CD4-positive, alpha-beta T cell (primary cell): ENCODE measurements at regions not wholly inside any gene's neighbourhood (a gene's known extent, or its start where the extent isn't known, plus 50 kb on each side); places are given as distances from the start of the nearest gene placed in this dataset.

ENCODE experiments used
- ATAC-seq: fragments of 200-7000 bp; cut with Tn5 transposase; one replicate; pipeline ENCODE4 v1.10.0; 2022; ENCODE audit warnings: mild to moderate bottlenecking; ENCODE audit not compliant: poor library complexity
- CTCF ChIA-PET: fragments of 350-600 bp; sonication (Branson Sonifier 250); formaldehyde crosslinking; loops from one replicate; lab custom pipeline; 2021; ENCODE audit warnings: antibody characterized with exemption, inconsistent platforms; lab: Charles Lee
- POLR2A ChIA-PET: fragments of 350-600 bp; sonication (Branson Sonifier 250); formaldehyde crosslinking; loops from one replicate; lab custom pipeline; 2021; ENCODE audit warnings: antibody characterized with exemption, inconsistent platforms; lab: Charles Lee
- DNase-seq, 14 experiments: peaks; one replicate each; pipeline ENCODE4 v3.0.0-alpha.2; 2013 to 2020; ENCODE audit warnings: mixed read lengths in 2 of 14
- H3K27ac ChIP-seq, 2 donors: one replicate each; pipeline versions ENCODE4 v1.5.1 to v1.7.0; 2013; ENCODE audit warnings: low read length in 2 of 2, low read depth in 1 of 2, mild to moderate bottlenecking in 1 of 2
- H3K27me3 ChIP-seq, 2 experiments: 1 replicate in 1 of 2; 2 replicates in 1 of 2; pipeline versions ENCODE4 v1.6.1 to v1.7.0; 2013; ENCODE audit warnings: low read length in 2 of 2, control low read depth in 1 of 2, mild to moderate bottlenecking in 1 of 2, moderate library complexity in 1 of 2; ENCODE audit not compliant: insufficient read depth in 2 of 2, control insufficient read depth in 1 of 2
- H3K36me3 ChIP-seq: one replicate; pipeline ENCODE4 v1.6.1; 2013; ENCODE audit warnings: low read length, control low read depth; ENCODE audit not compliant: insufficient read depth
- H3K4me1 ChIP-seq: one replicate; pipeline ENCODE4 v1.6.1; 2013; ENCODE audit warnings: low read length, control low read depth; ENCODE audit not compliant: insufficient read depth
- H3K4me3 ChIP-seq: one replicate; pipeline ENCODE4 v1.5.1; 2013; ENCODE audit warnings: mild to moderate bottlenecking, low read length, moderate library complexity
- H3K9me3 ChIP-seq, 2 experiments: 1 replicate in 1 of 2; 2 replicates in 1 of 2; pipeline versions ENCODE4 v1.6.1 to v1.7.0; 2013; ENCODE audit warnings: low read length in 2 of 2, mild to moderate bottlenecking in 2 of 2, control low read depth in 1 of 2, moderate library complexity in 1 of 2; ENCODE audit not compliant: control insufficient read depth in 1 of 2, insufficient read depth in 1 of 2
- H3K27ac Mint-ChIP-seq: one replicate; pipeline ENCODE4 v1.8.0; 2020; ENCODE audit warnings: mixed read lengths
- H3K27me3 Mint-ChIP-seq: one replicate; pipeline ENCODE4 v1.8.0; 2021; ENCODE audit warnings: mixed read lengths
- H3K36me3 Mint-ChIP-seq: one replicate; pipeline ENCODE4 v1.8.0; 2021; ENCODE audit warnings: low read depth, mixed read lengths
- H3K4me1 Mint-ChIP-seq: one replicate; pipeline ENCODE4 v1.8.0; 2021; ENCODE audit warnings: low read depth, mixed read lengths
- H3K4me3 Mint-ChIP-seq: one replicate; pipeline ENCODE4 v1.8.0; 2020; ENCODE audit warnings: mild to moderate bottlenecking, mixed read lengths
- H3K9me3 Mint-ChIP-seq: one replicate; pipeline ENCODE4 v1.8.0; 2020; ENCODE audit warnings: mixed read lengths
- intact Hi-C, 2 experiments: fragments of 100-400 bp; cut with DNase I in 1 of 2; cut with micrococcal nuclease in 1 of 2; formaldehyde crosslinking; loops; one replicate each; pipeline versions ENCODE4 v1.15.1 to v1.9.0; 2023 to 2025; cut with DNase I, micrococcal nuclease
- TF ChIP-seq, protein P1 (sequence below): fragments of 200-600 bp; IDR thresholded peaks from one replicate; pipeline ENCODE4 v1.8.0; 2022; ENCODE audit warnings: antibody characterized with exemption, mild to moderate bottlenecking

DNA sequence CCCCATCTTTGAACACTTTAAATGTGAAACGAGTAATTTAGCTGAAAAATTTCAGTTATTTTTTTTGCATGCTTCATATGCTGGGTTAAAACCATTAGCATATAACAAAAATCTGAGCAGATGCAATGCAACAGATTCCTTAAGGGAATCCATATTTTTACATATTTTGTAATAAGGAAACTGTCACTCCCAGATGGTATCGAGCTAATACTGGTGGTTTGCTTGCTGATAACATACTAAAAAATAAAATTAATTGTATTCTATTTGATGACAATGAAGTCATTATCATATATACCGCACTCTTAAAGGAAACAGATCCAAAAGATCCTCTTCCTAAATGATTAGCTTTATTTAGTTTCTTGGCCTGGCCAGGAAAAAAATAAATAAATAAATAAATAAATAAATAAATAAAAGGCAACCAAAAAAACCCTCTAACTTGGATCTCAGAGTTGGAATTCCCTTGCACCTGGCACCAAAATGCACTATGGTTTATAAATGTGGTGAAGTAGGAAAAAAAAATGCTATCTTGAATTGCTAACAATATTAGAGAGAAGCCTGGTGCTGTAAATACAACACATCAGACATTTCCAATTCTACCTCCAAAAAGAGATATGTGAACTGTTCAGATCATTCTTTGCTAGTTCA is 503.2 kb upstream of the ARRDC4 start:
- H3K36me3 ChIP-seq: no peaks in the 10 kb centered on the region
- no peaks in the 10 kb centered on the region for H3K36me3 Mint-ChIP-seq
- DNase-seq: no peak
- no peak overlapping the region for H3K4me3 ChIP-seq
- ChIA-PET CTCF (no interaction called here), POLR2A (no interaction called here)
- no peaks in the 10 kb centered on the region for H3K9me3 ChIP-seq
- TF ChIP-seq, protein P1, sequence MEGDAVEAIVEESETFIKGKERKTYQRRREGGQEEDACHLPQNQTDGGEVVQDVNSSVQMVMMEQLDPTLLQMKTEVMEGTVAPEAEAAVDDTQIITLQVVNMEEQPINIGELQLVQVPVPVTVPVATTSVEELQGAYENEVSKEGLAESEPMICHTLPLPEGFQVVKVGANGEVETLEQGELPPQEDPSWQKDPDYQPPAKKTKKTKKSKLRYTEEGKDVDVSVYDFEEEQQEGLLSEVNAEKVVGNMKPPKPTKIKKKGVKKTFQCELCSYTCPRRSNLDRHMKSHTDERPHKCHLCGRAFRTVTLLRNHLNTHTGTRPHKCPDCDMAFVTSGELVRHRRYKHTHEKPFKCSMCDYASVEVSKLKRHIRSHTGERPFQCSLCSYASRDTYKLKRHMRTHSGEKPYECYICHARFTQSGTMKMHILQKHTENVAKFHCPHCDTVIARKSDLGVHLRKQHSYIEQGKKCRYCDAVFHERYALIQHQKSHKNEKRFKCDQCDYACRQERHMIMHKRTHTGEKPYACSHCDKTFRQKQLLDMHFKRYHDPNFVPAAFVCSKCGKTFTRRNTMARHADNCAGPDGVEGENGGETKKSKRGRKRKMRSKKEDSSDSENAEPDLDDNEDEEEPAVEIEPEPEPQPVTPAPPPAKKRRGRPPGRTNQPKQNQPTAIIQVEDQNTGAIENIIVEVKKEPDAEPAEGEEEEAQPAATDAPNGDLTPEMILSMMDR: no peak
- H3K27ac ChIP-seq: no peak overlapping the region
- ATAC-seq: no peak
- no peaks in the 10 kb centered on the region for H3K27me3 ChIP-seq
- no peak overlapping the region for H3K4me3 Mint-ChIP-seq
- intact Hi-C loops: no loop called here
- no peaks in the 10 kb centered on the region for H3K4me1 ChIP-seq
- H3K27me3 Mint-ChIP-seq: no peaks in the 10 kb centered on the region
- no peaks in the 10 kb centered on the region for H3K9me3 Mint-ChIP-seq
- H3K4me1 Mint-ChIP-seq: no peaks in the 10 kb centered on the region
- H3K27ac Mint-ChIP-seq: no peak overlapping the region

DNA sequence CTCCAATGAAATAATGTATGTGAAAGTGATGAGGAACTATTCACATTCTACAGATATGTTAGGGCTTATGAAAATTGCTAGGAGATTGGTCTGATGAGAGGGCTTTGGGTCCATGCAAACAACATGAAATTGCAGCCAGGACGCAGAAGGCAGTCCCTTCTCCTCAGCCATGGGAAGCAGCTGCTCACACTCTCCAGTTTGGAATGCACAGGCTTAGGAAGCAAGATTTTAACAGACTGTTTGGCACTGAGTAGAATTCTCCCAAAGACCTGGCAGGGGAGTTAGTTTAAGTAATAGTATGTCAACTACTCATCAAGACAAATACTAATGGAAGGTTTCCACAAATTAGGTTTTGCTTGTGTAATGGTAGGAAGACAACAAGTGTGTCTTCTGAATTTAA is 500.7 kb upstream of the ARRDC4 start:
- no peak overlapping the region for H3K4me3 ChIP-seq
- DNase-seq (no peak), ATAC-seq (no peak)
- Mint-ChIP-seq H3K4me3 (no peak overlapping the region), H3K27me3 (no peaks in the 10 kb centered on the region), H3K4me1 (no peaks in the 10 kb centered on the region), H3K36me3 (no peaks in the 10 kb centered on the region), H3K27ac (no peak overlapping the region), H3K9me3 (no peaks in the 10 kb centered on the region)
- no peaks in the 10 kb centered on the region for H3K9me3 ChIP-seq
- no peaks in the 10 kb centered on the region for H3K36me3 ChIP-seq
- ChIA-PET CTCF (no interaction called here), POLR2A (no interaction called here)
- no peak overlapping the region for H3K27ac ChIP-seq
- no peaks in the 10 kb centered on the region for H3K4me1 ChIP-seq
- TF ChIP-seq, protein P1: no peak
- intact Hi-C loops: no loop called here
- no peaks in the 10 kb centered on the region for H3K27me3 ChIP-seq

DNA sequence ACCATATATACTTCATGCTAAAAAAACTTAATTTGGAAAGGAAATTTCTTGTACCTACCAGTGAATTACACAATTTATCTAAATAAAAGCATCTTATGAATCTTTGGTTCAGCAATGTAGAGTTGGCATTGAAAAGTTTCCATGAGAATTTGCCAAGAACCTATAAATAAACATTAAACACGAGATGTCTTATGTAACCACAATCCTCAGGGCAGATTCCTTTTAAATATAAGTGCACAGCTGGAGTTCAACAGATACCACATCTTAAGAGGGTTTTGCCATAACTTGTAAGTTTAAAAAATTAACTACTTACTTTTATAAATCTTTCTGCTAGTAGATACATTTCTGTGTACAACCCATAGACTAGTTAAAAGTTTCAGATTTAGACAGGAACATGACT is 499.3 kb upstream of the ARRDC4 start:
- H3K36me3 Mint-ChIP-seq: no peaks in the 10 kb centered on the region
- no peak overlapping the region for H3K4me3 ChIP-seq
- intact Hi-C loops: no loop called here
- no peaks in the 10 kb centered on the region for H3K27me3 ChIP-seq
- ChIA-PET POLR2A (no interaction called here), CTCF (no interaction called here)
- no peak overlapping the region for H3K4me3 Mint-ChIP-seq
- DNase-seq (no peak), ATAC-seq (no peak)
- no peaks in the 10 kb centered on the region for H3K27me3 Mint-ChIP-seq
- no peaks in the 10 kb centered on the region for H3K9me3 ChIP-seq
- no peaks in the 10 kb centered on the region for H3K4me1 ChIP-seq
- H3K27ac Mint-ChIP-seq: no peak overlapping the region
- no peak overlapping the region for H3K27ac ChIP-seq
- H3K9me3 Mint-ChIP-seq: no peaks in the 10 kb centered on the region
- TF ChIP-seq, protein P1: no peak
- H3K36me3 ChIP-seq: no peaks in the 10 kb centered on the region
- H3K4me1 Mint-ChIP-seq: no peaks in the 10 kb centered on the region
